Epidermal melanocyte (primary cell): ENCODE measurements at regions not wholly inside any gene's neighbourhood (a gene's known extent, or its start where the extent isn't known, plus 50 kb on each side); places are given as distances from the start of the nearest gene placed in this dataset.
"Not testable (repeated sequence)": the region's sequence is repeated elsewhere in the genome, so short reads cannot be mapped to it uniquely, and the experiment has no call there.

ENCODE experiments used
- DNase-seq: peaks from one replicate; pipeline ENCODE4 v3.0.0; 2011; ENCODE audit warnings: low spot score; ENCODE audit not compliant: insufficient read length

DNA sequence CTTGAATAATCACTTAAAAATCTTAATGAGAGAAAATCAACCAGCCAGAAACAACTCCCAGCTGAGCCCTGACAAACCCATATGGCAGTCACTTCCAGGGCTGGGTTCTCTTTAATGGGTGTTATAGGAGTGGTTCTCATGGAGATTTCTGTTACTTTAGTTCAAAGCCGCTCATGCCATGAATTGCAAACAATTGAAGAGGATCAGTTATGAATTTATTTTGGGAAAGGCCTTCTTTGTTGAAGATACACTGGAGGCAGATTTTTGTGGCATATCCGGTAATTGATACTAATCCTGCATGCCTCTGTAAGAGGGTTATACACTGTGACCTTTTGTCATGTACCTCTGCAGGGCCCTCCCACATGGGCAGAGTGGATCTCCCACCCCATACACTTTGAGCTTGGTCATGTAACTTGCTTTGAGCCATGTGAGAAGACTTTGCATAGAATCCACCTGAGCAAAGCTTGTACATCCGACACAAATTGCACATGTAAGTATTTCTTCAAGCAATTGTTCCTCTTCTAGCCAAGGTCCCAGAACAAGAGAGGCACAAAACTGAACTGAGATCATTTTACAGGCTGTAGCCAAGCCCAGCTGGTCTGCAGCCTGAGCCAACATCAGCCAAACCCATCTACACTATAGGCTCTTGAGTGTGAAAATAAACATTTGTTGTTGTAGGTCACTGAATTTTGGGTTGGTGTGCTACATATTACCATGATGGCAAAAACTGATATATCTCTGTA, 492.3 kb downstream of the PREX1 start:
- no peak for DNase-seq

- no peak for DNase-seq
These were observed 494.1 kb downstream of the PREX1 start for GRCh38 chr20:48333707-48334106.

GRCh38 chr20:48332555-48332954, 495.2 kb downstream of the PREX1 start:
- no peak for DNase-seq

DNA sequence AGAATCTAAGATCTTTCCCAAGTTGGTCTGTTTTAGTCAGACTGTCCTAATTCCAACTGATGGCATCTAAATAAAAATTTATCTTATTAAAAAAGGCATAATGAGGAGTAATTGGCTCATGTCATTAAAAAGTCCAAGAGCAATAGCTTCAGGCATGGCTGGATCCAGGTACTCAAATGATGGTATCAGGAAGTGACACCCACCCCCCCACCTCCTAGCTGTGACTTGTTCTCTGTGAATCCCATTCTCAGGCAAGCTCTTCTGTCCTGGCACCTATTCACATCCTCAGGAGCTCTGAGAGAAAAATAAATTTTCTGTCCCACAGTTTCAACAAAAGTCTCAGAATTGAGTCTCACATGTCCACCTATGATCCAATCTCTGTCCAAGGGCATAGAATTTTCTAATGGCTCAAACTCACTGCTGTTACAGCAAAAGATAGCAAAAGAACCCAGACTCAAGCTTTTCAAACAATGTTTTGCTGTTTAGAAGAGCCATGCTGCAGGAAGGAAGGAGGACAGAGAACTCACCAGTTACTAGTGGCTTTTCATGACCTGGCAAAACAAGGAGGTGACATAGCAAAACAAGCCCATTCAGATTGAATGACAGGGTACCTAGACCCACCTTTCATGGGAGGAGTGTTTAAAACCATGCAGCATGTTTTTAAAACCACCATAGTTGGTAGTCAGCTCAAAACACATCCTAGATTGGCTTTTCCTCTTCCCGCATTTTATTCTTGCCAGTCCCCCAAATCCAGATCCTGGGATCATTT, 496.1 kb downstream of the PREX1 start:
- no peak for DNase-seq

GRCh38 chr20:48329676-48330664, 497.8 kb downstream of the PREX1 start:
- no peak for DNase-seq

GRCh38 chr20:48329031-48329615, 498.7 kb downstream of the PREX1 start:
- no peak for DNase-seq

- DNase-seq, result not testable (repeated sequence)
These were observed 500.0 kb downstream of the PREX1 start for GRCh38 chr20:48327848-48328247.

GRCh38 chr20:48326868-48327267, 500.9 kb downstream of the PREX1 start:
- no peak for DNase-seq

DNA sequence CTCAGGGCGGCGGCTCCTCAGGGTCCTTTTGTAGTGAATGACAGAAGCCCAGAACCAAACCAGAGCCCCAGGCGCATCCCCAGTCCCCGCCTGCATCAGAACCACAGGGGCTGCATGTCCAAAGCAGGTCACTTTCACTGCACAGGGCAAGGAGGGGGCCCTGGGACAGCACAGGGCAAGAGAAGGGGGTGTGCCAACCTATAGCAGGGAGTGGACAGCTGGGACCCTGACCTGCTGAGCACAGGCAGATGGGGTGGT, 501.4 kb downstream of the PREX1 start:
- no peak for DNase-seq

- DNase-seq, result no peak
These were observed 502.0 kb downstream of the PREX1 start for GRCh38 chr20:48325656-48326433.

DNA sequence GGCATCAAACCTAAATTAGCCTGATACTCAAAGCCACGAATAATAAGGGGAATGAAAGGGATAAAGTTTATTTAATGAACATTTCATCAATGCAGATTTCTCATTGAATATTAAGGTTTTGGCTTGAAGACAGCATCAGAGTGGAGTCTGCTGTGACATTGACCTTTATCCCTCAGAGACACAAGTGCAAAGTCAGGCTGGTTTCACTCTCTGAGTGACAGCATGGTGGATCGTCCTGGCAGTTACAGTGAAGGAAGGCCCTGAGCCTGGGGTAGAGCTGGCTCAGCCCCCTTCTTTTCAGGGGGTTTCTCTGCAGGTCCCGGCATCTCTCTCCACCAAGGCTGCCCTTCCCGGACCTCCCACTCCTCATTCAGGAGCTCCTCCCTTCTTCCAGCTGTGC, 503.1 kb downstream of the PREX1 start:
- no peak for DNase-seq

DNA sequence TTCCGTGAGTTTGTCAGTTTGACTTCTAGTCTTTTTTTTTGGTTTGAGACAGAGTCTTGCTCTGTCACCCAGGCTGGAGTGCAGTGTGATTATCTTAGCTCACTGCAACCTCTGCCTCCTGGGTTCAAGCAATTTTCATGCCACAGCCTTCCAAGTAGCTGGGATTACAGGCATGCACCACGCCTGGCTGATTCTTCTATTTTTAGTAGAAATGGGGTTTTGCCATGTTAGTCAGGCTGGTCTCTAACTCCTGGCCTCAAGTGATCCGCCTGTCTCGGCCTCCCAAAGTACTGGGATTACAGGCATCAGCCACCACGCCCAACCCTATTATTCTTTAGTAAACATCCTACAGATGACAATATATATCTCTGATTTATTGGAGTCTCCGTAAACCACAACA, 506.5 kb downstream of the PREX1 start:
- no peak for DNase-seq

DNA sequence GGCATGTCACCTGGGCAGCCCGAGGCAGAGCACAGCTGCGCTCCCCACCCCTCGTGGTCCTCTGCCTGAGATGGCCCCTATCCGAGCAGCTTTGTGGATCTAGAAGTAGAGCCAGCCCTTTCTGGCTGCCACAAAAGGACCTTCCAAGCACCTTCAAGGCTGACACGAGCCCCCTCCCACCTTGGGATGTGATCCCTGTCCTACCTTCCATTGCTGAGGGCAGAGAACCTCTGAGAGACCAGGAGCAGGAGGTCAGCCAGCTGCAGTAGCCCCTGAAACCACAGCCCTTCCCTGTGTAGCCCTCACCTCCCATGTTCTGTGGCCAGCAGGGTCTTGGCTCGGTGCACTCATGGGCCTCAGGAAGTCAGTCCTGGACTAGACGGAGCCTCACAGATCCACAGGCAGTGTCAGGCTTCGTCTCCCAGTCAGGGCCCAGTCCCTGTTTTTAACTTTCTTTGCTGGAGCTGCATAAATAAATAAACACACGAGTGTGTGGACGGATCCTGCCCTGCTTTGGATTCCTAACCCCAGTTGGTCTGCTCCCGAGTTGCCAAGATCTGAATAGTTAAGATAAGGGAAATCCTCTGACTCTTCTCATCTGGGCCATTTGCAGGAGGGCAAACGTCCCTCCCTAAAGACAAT, 507.7 kb downstream of the PREX1 start:
- no peak for DNase-seq

DNA sequence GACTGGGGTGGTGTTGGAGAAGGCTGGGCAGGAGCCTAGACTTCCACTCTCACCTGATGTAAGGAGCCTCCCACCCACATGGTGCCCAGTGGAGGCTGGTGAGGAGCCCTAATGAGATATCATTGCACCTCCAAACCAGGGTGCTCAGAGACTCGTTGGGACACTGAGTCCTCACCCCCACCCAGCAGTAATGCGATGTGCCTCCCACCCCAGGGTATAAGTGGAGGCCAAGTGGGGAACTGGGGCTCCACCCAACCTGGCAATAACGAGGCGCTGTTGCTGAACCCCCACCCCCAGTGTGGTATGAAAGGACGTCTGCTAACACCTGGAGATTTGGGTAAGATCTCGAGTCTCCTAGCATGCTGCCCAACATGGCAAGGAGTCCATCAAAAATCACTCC, 510.2 kb downstream of the PREX1 start:
- no peak for DNase-seq

DNA sequence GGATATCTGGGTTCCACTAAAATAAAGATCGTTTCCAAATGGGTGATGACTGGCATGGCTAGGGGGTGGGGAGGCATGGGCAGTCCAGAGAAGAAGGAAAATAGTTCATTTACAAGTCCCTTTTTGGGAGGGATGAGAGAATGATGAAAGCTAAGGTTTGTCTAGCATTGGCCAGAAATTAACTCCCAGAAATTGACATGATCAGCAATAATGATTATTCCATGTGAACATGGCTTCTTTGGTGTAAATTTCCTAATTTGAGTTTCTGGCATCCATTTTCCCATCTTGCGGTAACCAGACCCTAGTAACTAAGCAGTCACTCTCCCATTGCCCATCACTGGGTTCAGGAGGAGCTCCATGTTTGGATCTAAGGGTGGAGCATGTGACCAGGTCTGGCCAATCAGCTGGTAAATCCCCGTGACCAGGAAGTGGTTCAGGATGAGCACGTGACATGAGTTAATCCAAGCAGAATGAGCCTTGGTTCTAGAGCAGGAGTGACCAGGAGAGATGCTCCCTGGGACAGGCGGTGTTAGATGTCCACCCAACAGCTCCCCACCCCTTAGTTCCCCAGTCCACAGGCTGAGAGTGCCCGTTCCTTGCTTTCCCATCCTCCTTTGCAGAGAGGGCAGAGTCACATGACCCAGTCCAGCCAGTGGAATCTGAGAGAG, 512.7 kb downstream of the PREX1 start:
- DNase-seq, result no peak

DNA sequence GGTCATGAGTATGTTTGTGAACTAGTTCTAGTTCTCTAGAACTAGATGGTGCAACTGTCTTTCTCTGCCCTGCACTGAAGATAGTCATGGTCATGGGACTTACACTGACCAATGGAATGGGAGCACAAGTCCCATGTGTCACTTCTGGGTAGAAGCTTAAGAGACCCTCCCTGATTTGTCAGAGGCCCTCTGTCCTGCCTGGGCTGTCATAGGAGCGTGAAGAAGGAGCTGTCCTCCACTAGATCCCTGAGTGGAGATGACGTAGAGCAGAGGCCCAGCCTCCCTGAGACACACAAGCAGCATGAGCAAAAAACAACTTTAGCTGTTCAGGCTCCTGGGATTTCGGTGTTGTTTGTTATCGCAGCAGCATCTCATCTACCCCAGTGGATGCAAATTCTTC, 514.5 kb downstream of the PREX1 start:
- no peak for DNase-seq

DNA sequence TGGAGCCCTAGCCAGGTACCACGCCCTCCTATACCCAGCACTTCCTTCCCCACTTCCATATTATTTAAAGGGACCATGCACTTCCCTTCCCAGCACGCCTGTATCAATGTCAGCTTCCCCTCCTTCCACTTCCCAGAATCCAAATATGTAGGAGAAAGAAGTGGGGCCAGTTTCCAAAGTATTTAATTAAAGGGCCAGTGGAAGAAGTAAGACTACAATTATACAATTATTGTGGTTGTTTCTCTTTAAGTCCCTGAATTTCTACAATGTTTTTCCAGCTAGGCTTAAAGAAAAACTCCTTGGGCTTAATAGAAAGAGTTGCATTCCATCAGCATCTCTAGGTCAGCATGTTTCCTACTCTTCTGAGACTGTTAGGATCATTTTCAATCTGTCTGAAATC, 515.8 kb downstream of the PREX1 start:
- DNase-seq, result no peak

DNA sequence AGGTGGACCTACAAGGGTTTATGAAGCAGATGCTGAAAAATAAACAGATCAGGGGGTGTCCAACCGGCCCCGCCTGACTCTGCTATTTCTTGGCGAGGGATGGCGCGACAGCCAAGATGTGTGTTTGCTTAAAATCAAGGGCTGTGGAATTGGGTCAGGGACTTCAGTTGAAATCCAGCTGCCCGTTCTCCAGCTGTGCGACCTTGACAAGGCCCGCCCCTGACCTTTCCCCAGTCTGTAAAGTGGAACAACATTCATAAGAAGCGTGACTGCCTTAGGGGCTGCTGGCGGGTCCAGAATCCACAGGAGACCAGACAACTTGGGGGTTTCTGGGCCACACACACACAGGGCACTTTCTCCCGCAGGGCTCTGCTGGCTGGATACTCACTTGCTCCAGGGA, 517.5 kb downstream of the PREX1 start:
- DNase-seq, result no peak

GRCh38 chr20:48309293-48309692, 518.5 kb downstream of the PREX1 start:
- DNase-seq, result no peak

- DNase-seq, result no peak
These were observed 518.9 kb downstream of the PREX1 start for GRCh38 chr20:48308882-48309281.
